PC-3 (cell line): ENCODE measurements at regions not wholly inside any gene's neighbourhood (a gene's known extent, or its start where the extent isn't known, plus 50 kb on each side); places are given as distances from the start of the nearest gene placed in this dataset.

Experiments used
- ATAC-seq: fragments of 200-7000 bp; cut with Tn5 transposase; 2 replicates; pipeline ENCODE4 v1.9.1; 2020; ENCODE audit warnings: mild to moderate bottlenecking, moderate library complexity
- BruUV-seq: library from RNA; stranded (reverse); fragments of 400-500 nt; replicated peaks from 2 replicates; lab custom pipeline; 2021; lab: Mats Ljungman, UMichigan
- CTCF ChIA-PET: fragments of 300-600 bp; sonication (Branson Sonifier 250); formaldehyde crosslinking; loops from one replicate; lab custom pipeline; 2022; ENCODE audit warnings: antibody characterized with exemption; lab: Charles Lee
- POLR2A ChIA-PET: fragments of 300-600 bp; sonication (Branson Sonifier 250); formaldehyde crosslinking; loops from one replicate; lab custom pipeline; 2022; ENCODE audit warnings: antibody characterized with exemption; ENCODE audit not compliant: unreplicated experiment; lab: Charles Lee
- DNase-seq: peaks from one replicate; pipeline ENCODE4 v3.0.0-alpha.2; 2015
- H2AFZ ChIP-seq: fragments of 300-600 bp; sonication (generic); 2 replicates; pipeline ENCODE4 v1.6.0; 2016; ENCODE audit warnings: antibody characterized with exemption, low read length
- H3F3A ChIP-seq: fragments of 300-600 bp; sonication (generic); one replicate; pipeline ENCODE4 v1.6.0; 2017; ENCODE audit warnings: antibody characterized with exemption, low read length, control low read depth, mild to moderate bottlenecking; ENCODE audit not compliant: unreplicated experiment
- H3K27ac ChIP-seq: fragments of 300-600 bp; sonication (generic); 2 replicates; pipeline ENCODE4 v1.5.1; 2016; ENCODE audit warnings: mild to moderate bottlenecking, low read length
- H3K27me3 ChIP-seq: fragments of 300-600 bp; sonication (generic); 2 replicates; pipeline ENCODE4 v1.6.1; 2016; ENCODE audit warnings: low read length, mixed read lengths
- H3K36me3 ChIP-seq: fragments of 300-600 bp; sonication (generic); 2 replicates; pipeline ENCODE4 v1.6.1; 2016; ENCODE audit warnings: low read depth, mixed run types, low read length, mixed read lengths
- H3K4me1 ChIP-seq: fragments of 300-600 bp; sonication (generic); 2 replicates; pipeline ENCODE4 v1.5.1; 2016; ENCODE audit warnings: low read length; ENCODE audit not compliant: insufficient read depth
- H3K4me2 ChIP-seq: fragments of 300-600 bp; sonication (generic); 2 replicates; pipeline ENCODE4 v1.6.0; 2016; ENCODE audit warnings: low read length
- H3K4me3 ChIP-seq: fragments of 300-600 bp; sonication (generic); 2 replicates; pipeline ENCODE4 v1.5.1; 2016; ENCODE audit warnings: mild to moderate bottlenecking, low read length, mixed read lengths
- H3K79me2 ChIP-seq: fragments of 300-600 bp; sonication (generic); 2 replicates; pipeline ENCODE4 v1.6.1; 2017; ENCODE audit warnings: low read length, mixed read lengths
- H3K9ac ChIP-seq: fragments of 300-600 bp; sonication (generic); 2 replicates; pipeline ENCODE4 v1.6.0; 2016; ENCODE audit warnings: mild to moderate bottlenecking, low read length
- H3K9me2 ChIP-seq: fragments of 300-600 bp; sonication (generic); replicated peaks from 2 replicates; pipeline ENCODE4 v1.6.1; 2016; ENCODE audit warnings: mixed run types, low read length, mixed read lengths
- H3K9me3 ChIP-seq: fragments of 300-600 bp; sonication (generic); 2 replicates; pipeline ENCODE4 v1.6.1; 2016; ENCODE audit warnings: low read length, mixed read lengths
- H4K20me1 ChIP-seq: fragments of 300-600 bp; sonication (generic); 2 replicates; pipeline ENCODE4 v1.6.1; 2016; ENCODE audit warnings: low read length, mixed read lengths
- CTCF ChIP-seq: fragments of 300-600 bp; sonication (generic); conservative IDR thresholded peaks from 2 replicates; pipeline ENCODE4 v1.5.1; 2017; ENCODE audit warnings: antibody characterized with exemption, low read depth, mild to moderate bottlenecking, low read length
- EZH2 ChIP-seq: fragments of 300-600 bp; sonication (generic); IDR thresholded peaks from one replicate; pipeline ENCODE4 v1.6.1; 2017; ENCODE audit warnings: antibody characterized with exemption, mild to moderate bottlenecking, low read length; ENCODE audit not compliant: unreplicated experiment
- EZH2phosphoT487 ChIP-seq: fragments of 300-600 bp; sonication (generic); IDR thresholded peaks from 2 replicates; pipeline ENCODE4 v1.6.1; 2018; ENCODE audit warnings: mild to moderate bottlenecking, antibody characterized with exemption, low read length, borderline replicate concordance
- intact Hi-C: fragments of 100-400 bp; cut with micrococcal nuclease; formaldehyde crosslinking; loops from 2 replicates; pipeline ENCODE4 v1.9.0; 2023

- POLR2A ChIA-PET, result no interaction called here
- CTCF ChIA-PET, result no interaction called here
- H3K4me3 ChIP-seq, result no peak overlapping the region
- no peaks in the 10 kb centered on the region for H3K4me1 ChIP-seq
- H3K9ac ChIP-seq, result no peak overlapping the region
- BruUV-seq, result no TSS peak
- H3K9me3 ChIP-seq, result no peaks in the 10 kb centered on the region
- H2AFZ ChIP-seq, result no peak overlapping the region
- TF ChIP-seq EZH2, result no peak
- TF ChIP-seq CTCF, result no peak
- ATAC-seq (no peak), DNase-seq (no peak)
- H3K36me3 ChIP-seq, result no peaks in the 10 kb centered on the region
- H3K79me2 ChIP-seq, result no peaks in the 10 kb centered on the region
- H3K4me2 ChIP-seq, result no peak overlapping the region
- no peaks in the 10 kb centered on the region for H3K9me2 ChIP-seq
- no peaks in the 10 kb centered on the region for H3F3A ChIP-seq
- intact Hi-C loops, result no loop called here
- no peak overlapping the region for H3K27ac ChIP-seq
- peaks cover 37% of the 10 kb centered on the region for H3K27me3 ChIP-seq
- H4K20me1 ChIP-seq, result no peaks in the 10 kb centered on the region
These were observed 117.9 kb upstream of the COL6A5 start for GRCh38 chr3:130227540-130227939.

- Histone ChIP-seq H3K9me3 (no peaks in the 10 kb centered on the region), H3F3A (no peaks in the 10 kb centered on the region), H2AFZ (no peak overlapping the region), H4K20me1 (no peaks in the 10 kb centered on the region), H3K4me3 (no peak overlapping the region), H3K27me3 (peaks cover 13% of the 10 kb centered on the region), H3K9me2 (no peaks in the 10 kb centered on the region), H3K4me1 (no peaks in the 10 kb centered on the region), H3K9ac (no peak overlapping the region), H3K4me2 (no peak overlapping the region), H3K79me2 (no peaks in the 10 kb centered on the region), H3K27ac (no peak overlapping the region), H3K36me3 (no peaks in the 10 kb centered on the region)
- no TSS peak for BruUV-seq
- CTCF ChIA-PET, result no interaction called here
- DNase-seq, result peak; percentile 19
- ATAC-seq, result no peak
- POLR2A ChIA-PET, result no interaction called here
- intact Hi-C loops, result no loop called here
- TF ChIP-seq CTCF (peak; percentile 37; the same call in 1 of the 2 replicates), EZH2phosphoT487 (no peak)
These were observed 102.5 kb upstream of the COL6A5 start for GRCh38 chr3:130242850-130243569.

- CTCF ChIA-PET, result no interaction called here
These were observed 101.7 kb upstream of the COL6A5 start for GRCh38 chr3:130243808-130244207.

More at GRCh38 chr3:130243808-130244207, 101.7 kb upstream of the COL6A5 start:
- Histone ChIP-seq H3K4me3 (no peak overlapping the region), H3K27ac (no peak overlapping the region), H3K79me2 (no peaks in the 10 kb centered on the region), H3K36me3 (no peaks in the 10 kb centered on the region), H2AFZ (no peak overlapping the region), H3K9ac (no peak overlapping the region), H3K4me1 (no peaks in the 10 kb centered on the region), H3F3A (no peaks in the 10 kb centered on the region), H3K9me2 (no peaks in the 10 kb centered on the region), H3K27me3 (peaks cover 21% of the 10 kb centered on the region), H3K9me3 (no peaks in the 10 kb centered on the region), H4K20me1 (no peaks in the 10 kb centered on the region), H3K4me2 (no peak overlapping the region)
- POLR2A ChIA-PET, result no interaction called here
- DNase-seq (no peak), ATAC-seq (no peak)
- TF ChIP-seq CTCF, result no peak
- no peak for TF ChIP-seq EZH2phosphoT487
- no peak for TF ChIP-seq EZH2
- no TSS peak for BruUV-seq
- intact Hi-C loops, result no loop called here
